OCI-LY7 (cell line): ENCODE measurements at regions not wholly inside any gene's neighbourhood (a gene's known extent, or its start where the extent isn't known, plus 50 kb on each side); places are given as distances from the start of the nearest gene placed in this dataset.

Source experiments
- BruUV-seq: library from RNA; stranded (reverse); fragments of 400-500 nt; replicated peaks from 2 replicates; lab custom pipeline; 2021; lab: Mats Ljungman, UMichigan
- CTCF ChIA-PET: fragments of 300-600 bp; sonication (Branson Sonifier 250); formaldehyde crosslinking; loops from one replicate; lab custom pipeline; 2022; ENCODE audit warnings: antibody characterized with exemption; ENCODE audit not compliant: unreplicated experiment; lab: Charles Lee
- POLR2A ChIA-PET: fragments of 300-600 bp; sonication (Branson Sonifier 250); formaldehyde crosslinking; loops from one replicate; lab custom pipeline; 2022; ENCODE audit warnings: antibody characterized with exemption; lab: Charles Lee
- DNase-seq: peaks from one replicate; pipeline ENCODE4 v3.0.0-alpha.2; 2015; ENCODE audit warnings: low spot score
- H2AFZ ChIP-seq: fragments of 200-600 bp; sonication (generic), shearing (Covaris generic); 2 replicates; pipeline ENCODE4 v1.6.1; 2014; ENCODE audit warnings: mild to moderate bottlenecking, antibody characterized with exemption, low read length, moderate library complexity
- H3K27ac ChIP-seq: fragments of 200-600 bp; sonication (generic); 2 replicates; pipeline ENCODE4 v1.5.1; 2014; ENCODE audit warnings: mixed run types, low read depth, mild to moderate bottlenecking, moderate library complexity, low read length, inconsistent platforms; ENCODE audit not compliant: poor library complexity, severe bottlenecking
- H3K36me3 ChIP-seq: fragments of 200-600 bp; sonication (generic); 2 replicates; pipeline ENCODE4 v1.6.1; 2014; ENCODE audit warnings: mild to moderate bottlenecking, antibody characterized with exemption, low read length, moderate library complexity, mixed read lengths; ENCODE audit not compliant: insufficient read depth
- H3K4me1 ChIP-seq: fragments of 200-600 bp; sonication (generic); 2 replicates; pipeline ENCODE4 v1.5.1; 2014; ENCODE audit warnings: mild to moderate bottlenecking, low read length; ENCODE audit not compliant: insufficient read depth, poor library complexity, severe bottlenecking
- H3K4me2 ChIP-seq: fragments of 200-600 bp; sonication (generic); 2 replicates; pipeline ENCODE4 v1.6.1; 2014; ENCODE audit warnings: mild to moderate bottlenecking, low read length
- H3K4me3 ChIP-seq: fragments of 200-600 bp; sonication (generic); 2 replicates; pipeline ENCODE4 v1.5.1; 2014; ENCODE audit warnings: mild to moderate bottlenecking, low read depth, low read length; ENCODE audit not compliant: poor library complexity, severe bottlenecking
- H3K79me2 ChIP-seq: fragments of 200-600 bp; sonication (generic); 2 replicates; pipeline ENCODE4 v1.6.1; 2016; ENCODE audit warnings: low read depth, mild to moderate bottlenecking, low read length, moderate library complexity, mixed read lengths; ENCODE audit not compliant: insufficient read depth
- H3K9me2 ChIP-seq: fragments of 200-600 bp; sonication (generic); 2 replicates; pipeline ENCODE4 v1.6.1; 2016; ENCODE audit warnings: mild to moderate bottlenecking, low read length, mixed read lengths; ENCODE audit not compliant: insufficient read depth
- H3K9me3 ChIP-seq: fragments of 200-600 bp; sonication (generic); 2 replicates; pipeline ENCODE4 v1.6.1; 2014; ENCODE audit warnings: mild to moderate bottlenecking, mixed run types, low read length, mixed read lengths
- H4K20me1 ChIP-seq: fragments of 200-600 bp; sonication (generic); 2 replicates; pipeline ENCODE4 v1.6.1; 2014; ENCODE audit warnings: mild to moderate bottlenecking, antibody characterized with exemption, low read length, moderate library complexity, mixed read lengths; ENCODE audit not compliant: insufficient read depth
- CTCF ChIP-seq: fragments of 200-600 bp; sonication (generic); conservative IDR thresholded peaks from 2 replicates; pipeline ENCODE4 v1.5.1; 2014; ENCODE audit warnings: mild to moderate bottlenecking, antibody characterized with exemption, low read length, moderate library complexity, mixed read lengths
- EZH2phosphoT487 ChIP-seq: fragments of 200-600 bp; sonication (generic); IDR thresholded peaks from 2 replicates; pipeline ENCODE4 v1.6.1; 2018; ENCODE audit warnings: low read depth, borderline replicate concordance, mild to moderate bottlenecking, mixed run types, antibody characterized with exemption, low read length, moderate library complexity, mixed read lengths
- intact Hi-C: fragments of 100-400 bp; cut with micrococcal nuclease; formaldehyde crosslinking; loops from one replicate; pipeline ENCODE4 v1.10.0; 2022; ENCODE audit not compliant: unreplicated experiment

GRCh38 chr10:46232084-46232483 lies 54.7 kb upstream of the ANTXRL start:
- H3K9me3 ChIP-seq, result peaks cover 12% of the 10 kb centered on the region

GRCh38 chr10:46232666-46233065 lies 54.1 kb upstream of the ANTXRL start:
- H3K9me3 ChIP-seq, result peaks cover 12% of the 10 kb centered on the region
- H3K4me1 ChIP-seq, result no peaks in the 10 kb centered on the region
- peaks cover 40% of the 10 kb centered on the region for H3K36me3 ChIP-seq
- H3K79me2 ChIP-seq, result no peaks in the 10 kb centered on the region
- H4K20me1 ChIP-seq, result no peaks in the 10 kb centered on the region
- ChIA-PET POLR2A (no interaction called here), CTCF (no interaction called here)
- no peak for TF ChIP-seq EZH2phosphoT487
- no peak for DNase-seq
- intact Hi-C loops, result no loop called here
- H2AFZ ChIP-seq, result no peak overlapping the region
- H3K27ac ChIP-seq, result no peak overlapping the region
- no TSS peak for BruUV-seq
- H3K4me3 ChIP-seq, result no peak overlapping the region
- H3K9me2 ChIP-seq, result no peaks in the 10 kb centered on the region
- H3K4me2 ChIP-seq, result no peak overlapping the region

More at GRCh38 chr10:46232084-46232483, 54.7 kb upstream of the ANTXRL start:
- BruUV-seq, result no TSS peak
- intact Hi-C loops, result no loop called here
- CTCF ChIA-PET, result no interaction called here
- H3K79me2 ChIP-seq, result no peaks in the 10 kb centered on the region
- TF ChIP-seq CTCF (no peak), EZH2phosphoT487 (no peak)
- H3K9me2 ChIP-seq, result no peaks in the 10 kb centered on the region
- peaks cover 39% of the 10 kb centered on the region for H3K36me3 ChIP-seq
- no peak overlapping the region for H3K4me3 ChIP-seq
- H2AFZ ChIP-seq, result no peak overlapping the region
- H4K20me1 ChIP-seq, result no peaks in the 10 kb centered on the region
- no peak for DNase-seq
- no peaks in the 10 kb centered on the region for H3K4me1 ChIP-seq
- POLR2A ChIA-PET, result no interaction called here
- H3K4me2 ChIP-seq, result no peak overlapping the region
- H3K27ac ChIP-seq, result no peak overlapping the region

- ChIA-PET POLR2A (no interaction called here), CTCF (no interaction called here)
- no peaks in the 10 kb centered on the region for H4K20me1 ChIP-seq
- H3K9me2 ChIP-seq, result no peaks in the 10 kb centered on the region
- TF ChIP-seq EZH2phosphoT487, result no peak
- TF ChIP-seq CTCF, result no peak
- H3K36me3 ChIP-seq, result peaks cover 46% of the 10 kb centered on the region
- DNase-seq, result no peak
- H3K4me1 ChIP-seq, result no peaks in the 10 kb centered on the region
- H3K27ac ChIP-seq, result no peak overlapping the region
- no peak overlapping the region for H3K4me3 ChIP-seq
- H3K79me2 ChIP-seq, result no peaks in the 10 kb centered on the region
- no TSS peak for BruUV-seq
- intact Hi-C loops, result no loop called here
- H3K9me3 ChIP-seq, result peaks cover 12% of the 10 kb centered on the region
- H2AFZ ChIP-seq, result no peak overlapping the region
- H3K4me2 ChIP-seq, result no peak overlapping the region
Observed at GRCh38 chr10:46233181-46233580, 53.6 kb upstream of the ANTXRL start.
